Caco-2 (cell line): ENCODE measurements at regions not wholly inside any gene's neighbourhood (a gene's known extent, or its start where the extent isn't known, plus 50 kb on each side); places are given as distances from the start of the nearest gene placed in this dataset.

ENCODE experiments used
- BruUV-seq: library from RNA; stranded (reverse); fragments of 400-500 nt; replicated peaks from 2 replicates; lab custom pipeline; 2021; lab: Mats Ljungman, UMichigan
- CTCF ChIA-PET: fragments of 300-600 bp; sonication (Branson Sonifier 250); formaldehyde crosslinking; loops from one replicate; lab custom pipeline; 2022; ENCODE audit warnings: antibody characterized with exemption; lab: Charles Lee
- POLR2A ChIA-PET: fragments of 300-600 bp; sonication (Branson Sonifier 250); formaldehyde crosslinking; loops from one replicate; lab custom pipeline; 2022; ENCODE audit warnings: antibody characterized with exemption; lab: Charles Lee
- DNase-seq, 2 experiments: peaks; one replicate each; pipeline versions ENCODE4 v3.0.0 to v3.0.0-alpha.2; 2020 to 2022
- H3K27me3 ChIP-seq: replicated peaks from 2 replicates; pipeline ENCODE4 v1.6.0; 2011; ENCODE audit warnings: low read length; ENCODE audit not compliant: control insufficient read depth, insufficient read depth
- H3K36me3 ChIP-seq: 2 replicates; pipeline ENCODE4 v1.5.1; 2011; ENCODE audit warnings: low read length; ENCODE audit not compliant: control insufficient read depth, insufficient read depth
- H3K4me1 ChIP-seq: fragments of 250-450 bp; sonication (Bioruptor Pico); 2 replicates; pipeline ENCODE4 v1.5.1; 2020; ENCODE audit warnings: mild to moderate bottlenecking
- H3K4me3 ChIP-seq: 2 replicates; pipeline ENCODE4 v1.5.1; 2011; ENCODE audit warnings: low read depth, mild to moderate bottlenecking, control low read depth, low read length
- H3K9me3 ChIP-seq: fragments of 250-450 bp; sonication (Bioruptor Pico); 2 replicates; pipeline ENCODE4 v1.5.1; 2020; ENCODE audit warnings: mild to moderate bottlenecking, moderate library complexity
- H3K27ac Mint-ChIP-seq: one replicate; pipeline ENCODE4 v1.8.0; 2022; ENCODE audit warnings: mixed read lengths; ENCODE audit not compliant: unreplicated experiment
- H3K27me3 Mint-ChIP-seq: one replicate; pipeline ENCODE4 v1.8.0; 2022; ENCODE audit warnings: mixed read lengths; ENCODE audit not compliant: insufficient read depth, unreplicated experiment
- H3K36me3 Mint-ChIP-seq: one replicate; pipeline ENCODE4 v1.8.0; 2022; ENCODE audit warnings: mild to moderate bottlenecking, mixed read lengths; ENCODE audit not compliant: insufficient read depth, unreplicated experiment
- H3K4me1 Mint-ChIP-seq: one replicate; pipeline ENCODE4 v1.8.0; 2022; ENCODE audit warnings: low read depth, mixed read lengths; ENCODE audit not compliant: unreplicated experiment
- H3K4me3 Mint-ChIP-seq: one replicate; pipeline ENCODE4 v1.8.0; 2022; ENCODE audit warnings: mild to moderate bottlenecking, moderate library complexity, mixed read lengths; ENCODE audit not compliant: unreplicated experiment
- H3K9me3 Mint-ChIP-seq: one replicate; pipeline ENCODE4 v1.8.0; 2022; ENCODE audit warnings: mixed read lengths; ENCODE audit not compliant: unreplicated experiment
- intact Hi-C: fragments of 100-400 bp; cut with micrococcal nuclease; formaldehyde crosslinking; loops from one replicate; pipeline ENCODE4 v1.10.0; 2022; ENCODE audit not compliant: unreplicated experiment
- TF ChIP-seq, protein P1 (sequence below), 2 experiments: fragments of 200-600 bp in 1 of 2; IDR thresholded peaks; 1 replicate in 1 of 2; 2 replicates in 1 of 2; pipeline versions ENCODE4 v1.5.1 to v1.8.0; 2011 to 2022; ENCODE audit warnings: antibody characterized with exemption in 1 of 2, control low read depth in 1 of 2, inconsistent platforms in 1 of 2, low read depth in 1 of 2, low read length in 1 of 2, mild to moderate bottlenecking in 1 of 2, moderate library complexity in 1 of 2; ENCODE audit not compliant: insufficient read depth in 1 of 2, severe bottlenecking in 1 of 2, unreplicated experiment in 1 of 2

DNA sequence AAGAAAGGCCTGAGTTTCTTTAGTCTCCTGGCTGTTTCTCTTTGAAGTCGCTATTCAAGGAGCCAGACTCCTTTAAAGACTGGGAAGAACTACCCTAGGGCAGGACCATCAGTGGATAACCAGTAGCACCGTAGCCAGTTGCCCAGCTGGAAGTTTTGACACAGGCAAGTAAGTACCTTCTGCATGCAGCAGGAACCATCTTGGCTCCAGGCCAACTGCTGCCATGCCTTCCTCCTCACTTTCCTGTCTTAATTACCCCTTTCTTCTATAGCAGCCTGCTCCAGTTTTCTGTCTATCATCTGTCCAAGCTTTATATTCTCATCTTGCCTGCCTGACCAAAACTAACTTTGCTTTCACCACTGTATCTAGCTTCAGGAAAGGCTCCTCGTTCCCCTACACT is 149.7 kb upstream of the SV2C start:
- no TSS peak for BruUV-seq
- intact Hi-C loops = no loop called here
- Mint-ChIP-seq H3K9me3 (no peaks in the 10 kb centered on the region), H3K36me3 (no peaks in the 10 kb centered on the region), H3K4me1 (no peaks in the 10 kb centered on the region), H3K27ac (no peak overlapping the region), H3K4me3 (no peak overlapping the region), H3K27me3 (peaks cover 10% of the 10 kb centered on the region)
- ChIA-PET CTCF (no interaction called here), POLR2A (no interaction called here)
- Histone ChIP-seq H3K4me1 (no peaks in the 10 kb centered on the region), H3K4me3 (no peak overlapping the region), H3K36me3 (no peaks in the 10 kb centered on the region), H3K27me3 (no peaks in the 10 kb centered on the region), H3K9me3 (no peaks in the 10 kb centered on the region)
- TF ChIP-seq, protein P1, sequence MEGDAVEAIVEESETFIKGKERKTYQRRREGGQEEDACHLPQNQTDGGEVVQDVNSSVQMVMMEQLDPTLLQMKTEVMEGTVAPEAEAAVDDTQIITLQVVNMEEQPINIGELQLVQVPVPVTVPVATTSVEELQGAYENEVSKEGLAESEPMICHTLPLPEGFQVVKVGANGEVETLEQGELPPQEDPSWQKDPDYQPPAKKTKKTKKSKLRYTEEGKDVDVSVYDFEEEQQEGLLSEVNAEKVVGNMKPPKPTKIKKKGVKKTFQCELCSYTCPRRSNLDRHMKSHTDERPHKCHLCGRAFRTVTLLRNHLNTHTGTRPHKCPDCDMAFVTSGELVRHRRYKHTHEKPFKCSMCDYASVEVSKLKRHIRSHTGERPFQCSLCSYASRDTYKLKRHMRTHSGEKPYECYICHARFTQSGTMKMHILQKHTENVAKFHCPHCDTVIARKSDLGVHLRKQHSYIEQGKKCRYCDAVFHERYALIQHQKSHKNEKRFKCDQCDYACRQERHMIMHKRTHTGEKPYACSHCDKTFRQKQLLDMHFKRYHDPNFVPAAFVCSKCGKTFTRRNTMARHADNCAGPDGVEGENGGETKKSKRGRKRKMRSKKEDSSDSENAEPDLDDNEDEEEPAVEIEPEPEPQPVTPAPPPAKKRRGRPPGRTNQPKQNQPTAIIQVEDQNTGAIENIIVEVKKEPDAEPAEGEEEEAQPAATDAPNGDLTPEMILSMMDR (IDR thresholded peaks at IDR 0.05; ENCODE audit: insufficient read depth in 1 of 2, low read depth in 1 of 2, low read length in 1 of 2, severe bottlenecking in 1 of 2, unreplicated experiment in 1 of 2) = no peak
- no peak for DNase-seq

- H3K9me3 Mint-ChIP-seq = no peaks in the 10 kb centered on the region
- Histone ChIP-seq H3K36me3 (no peaks in the 10 kb centered on the region), H3K4me1 (no peaks in the 10 kb centered on the region), H3K4me3 (no peak overlapping the region), H3K9me3 (no peaks in the 10 kb centered on the region), H3K27me3 (no peaks in the 10 kb centered on the region)
- BruUV-seq = no TSS peak
- H3K4me3 Mint-ChIP-seq = no peak overlapping the region
- no peaks in the 10 kb centered on the region for H3K36me3 Mint-ChIP-seq
- no peak for DNase-seq
- CTCF ChIA-PET = no interaction called here
- intact Hi-C loops = no loop called here
- no peak overlapping the region for H3K27ac Mint-ChIP-seq
- TF ChIP-seq, protein P1 (IDR thresholded peaks at IDR 0.05; ENCODE audit: insufficient read depth in 1 of 2, low read depth in 1 of 2, low read length in 1 of 2, severe bottlenecking in 1 of 2, unreplicated experiment in 1 of 2) = no peak
- H3K27me3 Mint-ChIP-seq = peaks cover 10% of the 10 kb centered on the region
- POLR2A ChIA-PET = no interaction called here
- no peaks in the 10 kb centered on the region for H3K4me1 Mint-ChIP-seq
These were observed 152.0 kb upstream of the SV2C start for GRCh38 chr5:75931175-75931574.

- intact Hi-C loops = no loop called here
- H3K9me3 Mint-ChIP-seq = no peaks in the 10 kb centered on the region
- H3K27me3 Mint-ChIP-seq = peaks cover 10% of the 10 kb centered on the region
- Histone ChIP-seq H3K36me3 (no peaks in the 10 kb centered on the region), H3K4me1 (no peaks in the 10 kb centered on the region), H3K4me3 (no peak overlapping the region), H3K27me3 (no peaks in the 10 kb centered on the region), H3K9me3 (no peaks in the 10 kb centered on the region)
- TF ChIP-seq, protein P1 (IDR thresholded peaks at IDR 0.05; ENCODE audit: insufficient read depth in 1 of 2, low read depth in 1 of 2, low read length in 1 of 2, severe bottlenecking in 1 of 2, unreplicated experiment in 1 of 2) = no peak
- no peak for DNase-seq
- no TSS peak for BruUV-seq
- H3K27ac Mint-ChIP-seq = no peak overlapping the region
- ChIA-PET POLR2A (no interaction called here), CTCF (no interaction called here)
- H3K4me1 Mint-ChIP-seq = no peaks in the 10 kb centered on the region
- no peak overlapping the region for H3K4me3 Mint-ChIP-seq
- H3K36me3 Mint-ChIP-seq = no peaks in the 10 kb centered on the region
These were observed 154.2 kb upstream of the SV2C start for GRCh38 chr5:75928992-75929391.
